Stimulated activated CD8-positive, alpha-beta memory T cell treated with anti-CD3 and anti-CD28 coated beads, Interleukin-2, amount 100 ng/mL, for 48 hours (primary cell): ENCODE measurements at regions not wholly inside any gene's neighbourhood (a gene's known extent, or its start where the extent isn't known, plus 50 kb on each side); places are given as distances from the start of the nearest gene placed in this dataset.

Source experiments
- DNase-seq, 2 donors: peaks; one replicate each; pipeline ENCODE4 v3.0.0-alpha.2; 2020; ENCODE audit warnings: low read depth in 2 of 2

GRCh38 chr5:178808886-178809285, 50.9 kb upstream of the ZNF354B start:
- DNase-seq: no peak

GRCh38 chr5:178801021-178801420, 58.7 kb upstream of the ZNF354B start:
- DNase-seq: no peak

GRCh38 chr5:178797546-178798440, 62.0 kb upstream of the ZNF354B start:
- DNase-seq: no peak

GRCh38 chr5:178797101-178797521, 62.6 kb upstream of the ZNF354B start:
- no peak for DNase-seq

GRCh38 chr5:178796165-178796945, 63.4 kb upstream of the ZNF354B start:
- no peak for DNase-seq

- no peak for DNase-seq
Measured at GRCh38 chr5:178794433-178794832, 64.0 kb upstream of the ZNF354A start.

GRCh38 chr5:178793696-178794095, 63.2 kb upstream of the ZNF354A start:
- DNase-seq: no peak

- DNase-seq: peak; percentile 3 to 9
Measured at GRCh38 chr5:178793151-178793550, 62.7 kb upstream of the ZNF354A start.

GRCh38 chr5:178791976-178792375, 61.5 kb upstream of the ZNF354A start:
- no peak for DNase-seq

GRCh38 chr5:178790371-178790770, 59.9 kb upstream of the ZNF354A start:
- DNase-seq: no peak

- DNase-seq: no peak
Measured at GRCh38 chr5:178788381-178789085, 58.1 kb upstream of the ZNF354A start.

GRCh38 chr5:178787889-178788288, 57.4 kb upstream of the ZNF354A start:
- no peak for DNase-seq

- no peak for DNase-seq
Measured at GRCh38 chr5:178786859-178787499, 56.5 kb upstream of the ZNF354A start.

- DNase-seq: no peak
Measured at GRCh38 chr5:178786417-178786816, 56.0 kb upstream of the ZNF354A start.

GRCh38 chr5:178785999-178786398, 55.5 kb upstream of the ZNF354A start:
- no peak for DNase-seq

GRCh38 chr5:178784391-178784790, 53.9 kb upstream of the ZNF354A start:
- no peak for DNase-seq

- no peak for DNase-seq
Measured at GRCh38 chr5:178781936-178782335, 51.5 kb upstream of the ZNF354A start.

GRCh38 chr5:178780581-178781498, 50.4 kb upstream of the ZNF354A start:
- DNase-seq: no peak
